CD4-positive, alpha-beta T cell treated with Interleukin-4 for 4 hours (primary cell): ENCODE measurements at regions not wholly inside any gene's neighbourhood (a gene's known extent, or its start where the extent isn't known, plus 50 kb on each side); places are given as distances from the start of the nearest gene placed in this dataset.
"Not testable (repeated sequence)": the region's sequence is repeated elsewhere in the genome, so short reads cannot be mapped to it uniquely, and the experiment has no call there.

Source experiments
- DNase-seq: peaks from one replicate; pipeline ENCODE4 v3.0.0-alpha.2; 2020

GRCh38 chr18:68426731-68427315, 288.1 kb downstream of the TMX3 start:
- no peak for DNase-seq

- no peak for DNase-seq
Observed at GRCh38 chr18:68418881-68419280, 296.0 kb downstream of the TMX3 start.

GRCh38 chr18:68418226-68418868, 296.6 kb downstream of the TMX3 start:
- no peak for DNase-seq

GRCh38 chr18:68417826-68418225, 297.1 kb downstream of the TMX3 start:
- DNase-seq: no peak

- DNase-seq: no peak
Observed at GRCh38 chr18:68417166-68417799, 297.6 kb downstream of the TMX3 start.

GRCh38 chr18:68414407-68414806, 300.5 kb downstream of the TMX3 start:
- DNase-seq: no peak

- no peak for DNase-seq
Observed at GRCh38 chr18:68409576-68409975, 305.3 kb downstream of the TMX3 start.

- DNase-seq: no peak
Observed at GRCh38 chr18:68406761-68407160, 308.1 kb downstream of the TMX3 start.

- no peak for DNase-seq
Observed at GRCh38 chr18:68402784-68403183, 312.1 kb downstream of the TMX3 start.

GRCh38 chr18:68400889-68401288, 314.0 kb downstream of the TMX3 start:
- DNase-seq: no peak

GRCh38 chr18:68399721-68400120, 315.2 kb downstream of the TMX3 start:
- no peak for DNase-seq

- DNase-seq: no peak
Observed at GRCh38 chr18:68397241-68398035, 317.5 kb downstream of the TMX3 start.

GRCh38 chr18:68394705-68395104, 320.2 kb downstream of the TMX3 start:
- DNase-seq: no peak

GRCh38 chr18:68391801-68392200, 323.1 kb downstream of the TMX3 start:
- DNase-seq: no peak

- no peak for DNase-seq
Observed at GRCh38 chr18:68387246-68387645, 327.7 kb downstream of the TMX3 start.

GRCh38 chr18:68383979-68384378, 330.9 kb downstream of the TMX3 start:
- DNase-seq: not testable (repeated sequence)

GRCh38 chr18:68376926-68377325, 338.0 kb downstream of the TMX3 start:
- no peak for DNase-seq

GRCh38 chr18:68362907-68363306, 352.0 kb downstream of the TMX3 start:
- DNase-seq: no peak

GRCh38 chr18:68355637-68356036, 359.3 kb downstream of the TMX3 start:
- no peak for DNase-seq

GRCh38 chr18:68354176-68354575, 360.7 kb downstream of the TMX3 start:
- no peak for DNase-seq

GRCh38 chr18:68342039-68342659, 372.8 kb downstream of the TMX3 start:
- DNase-seq: no peak

GRCh38 chr18:68340606-68341005, 374.3 kb downstream of the TMX3 start:
- no peak for DNase-seq

GRCh38 chr18:68330658-68331057, 384.2 kb downstream of the TMX3 start:
- DNase-seq: no peak
